ENCODE measurements at regions not wholly inside any gene's neighbourhood (a gene's known extent, or its start where the extent isn't known, plus 50 kb on each side); places are given as distances from the start of the nearest gene placed in this dataset.

DNA sequence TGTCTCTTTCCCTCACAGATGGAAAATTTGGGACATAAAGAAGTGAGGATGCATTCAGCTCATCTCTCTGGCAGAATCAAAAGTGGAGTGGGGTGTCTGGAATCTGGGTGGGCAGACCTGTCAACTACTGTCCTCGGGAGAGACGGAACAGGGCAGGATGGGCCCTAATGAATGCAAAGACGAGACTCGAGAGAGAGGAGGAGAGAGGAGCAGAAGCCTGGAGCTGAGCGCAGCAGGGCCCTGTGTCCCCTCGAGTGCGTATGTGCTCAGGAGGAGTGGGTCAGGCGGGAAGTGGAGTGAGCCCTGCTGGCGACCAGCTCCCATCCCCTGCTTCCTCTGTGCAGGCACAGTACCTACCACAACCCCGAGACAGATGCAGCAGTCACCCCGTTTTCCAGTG is 78.9 kb downstream of the TEX29 start:
- TF ChIP-seq, protein P1, sequence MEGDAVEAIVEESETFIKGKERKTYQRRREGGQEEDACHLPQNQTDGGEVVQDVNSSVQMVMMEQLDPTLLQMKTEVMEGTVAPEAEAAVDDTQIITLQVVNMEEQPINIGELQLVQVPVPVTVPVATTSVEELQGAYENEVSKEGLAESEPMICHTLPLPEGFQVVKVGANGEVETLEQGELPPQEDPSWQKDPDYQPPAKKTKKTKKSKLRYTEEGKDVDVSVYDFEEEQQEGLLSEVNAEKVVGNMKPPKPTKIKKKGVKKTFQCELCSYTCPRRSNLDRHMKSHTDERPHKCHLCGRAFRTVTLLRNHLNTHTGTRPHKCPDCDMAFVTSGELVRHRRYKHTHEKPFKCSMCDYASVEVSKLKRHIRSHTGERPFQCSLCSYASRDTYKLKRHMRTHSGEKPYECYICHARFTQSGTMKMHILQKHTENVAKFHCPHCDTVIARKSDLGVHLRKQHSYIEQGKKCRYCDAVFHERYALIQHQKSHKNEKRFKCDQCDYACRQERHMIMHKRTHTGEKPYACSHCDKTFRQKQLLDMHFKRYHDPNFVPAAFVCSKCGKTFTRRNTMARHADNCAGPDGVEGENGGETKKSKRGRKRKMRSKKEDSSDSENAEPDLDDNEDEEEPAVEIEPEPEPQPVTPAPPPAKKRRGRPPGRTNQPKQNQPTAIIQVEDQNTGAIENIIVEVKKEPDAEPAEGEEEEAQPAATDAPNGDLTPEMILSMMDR (IDR thresholded peaks at IDR 0.05): no peak
- no peak for TF ChIP-seq POLR2A (IDR thresholded peaks at IDR 0.05)

Data from body of pancreas (tissue), 4 donors.